Natural killer cell (primary cell): ENCODE measurements at regions not wholly inside any gene's neighbourhood (a gene's known extent, or its start where the extent isn't known, plus 50 kb on each side); places are given as distances from the start of the nearest gene placed in this dataset.
"Not testable (repeated sequence)": the region's sequence is repeated elsewhere in the genome, so short reads cannot be mapped to it uniquely, and the experiment has no call there.

Experiments used
- ATAC-seq, 3 donors: fragments of 150-1000 bp in 2 of 3; fragments of 200-7000 bp in 1 of 3; cut with Tn5 transposase; 1 replicate in 1 of 3; 2 replicates in 2 of 3; pipeline ENCODE4 v1.10.0; 2021; ENCODE audit warnings: mild to moderate bottlenecking in 2 of 3, moderate library complexity in 2 of 3
- DNase-seq, 2 donors: peaks; one replicate each; pipeline versions ENCODE4 v3.0.0 to v3.0.0-alpha.2; 2013 to 2021; ENCODE audit warnings: mixed read lengths in 1 of 2
- H3K27ac ChIP-seq: one replicate; pipeline ENCODE4 v1.5.1; 2013; ENCODE audit warnings: mild to moderate bottlenecking, low read length
- H3K27me3 ChIP-seq: one replicate; pipeline ENCODE4 v1.6.1; 2013; ENCODE audit warnings: low read length; ENCODE audit not compliant: control insufficient read depth, insufficient read depth
- H3K36me3 ChIP-seq: one replicate; pipeline ENCODE4 v1.6.1; 2013; ENCODE audit warnings: low read length; ENCODE audit not compliant: control insufficient read depth, insufficient read depth
- H3K4me1 ChIP-seq: one replicate; pipeline ENCODE4 v1.6.1; 2013; ENCODE audit warnings: low read length; ENCODE audit not compliant: control insufficient read depth, insufficient read depth
- H3K4me3 ChIP-seq: one replicate; pipeline ENCODE4 v1.5.1; 2013; ENCODE audit warnings: low read length
- H3K9me3 ChIP-seq: one replicate; pipeline ENCODE4 v1.6.1; 2013; ENCODE audit warnings: low read length; ENCODE audit not compliant: control insufficient read depth, insufficient read depth
- H3K27ac Mint-ChIP-seq, 2 donors: one replicate each; pipeline ENCODE4 v1.8.0; 2022; ENCODE audit warnings: mild to moderate bottlenecking in 2 of 2, mixed read lengths in 2 of 2, moderate library complexity in 1 of 2
- H3K27me3 Mint-ChIP-seq, 2 donors: one replicate each; pipeline ENCODE4 v1.8.0; 2022; ENCODE audit warnings: low read depth in 2 of 2, mixed read lengths in 2 of 2
- H3K36me3 Mint-ChIP-seq: one replicate; pipeline ENCODE4 v1.8.0; 2022; ENCODE audit warnings: mixed read lengths
- H3K4me1 Mint-ChIP-seq, 2 donors: one replicate each; pipeline ENCODE4 v1.8.0; 2022; ENCODE audit warnings: mixed read lengths in 2 of 2
- H3K4me3 Mint-ChIP-seq: one replicate; pipeline ENCODE4 v1.8.0; 2022; ENCODE audit warnings: mild to moderate bottlenecking, moderate library complexity, mixed read lengths
- H3K9me3 Mint-ChIP-seq, 2 donors: one replicate each; pipeline ENCODE4 v1.8.0; 2022; ENCODE audit warnings: mixed read lengths in 2 of 2
- WGBS: methylation state at CpG from one replicate; pipeline ENCODE4 v1.1.7; 2013; ENCODE audit warnings: missing lambda C conversion rate; ENCODE audit not compliant: insufficient coverage; 5-methylcytosine and 5-hydroxymethylcytosine counted together
- intact Hi-C: fragments of 100-400 bp; cut with micrococcal nuclease; formaldehyde crosslinking; loops from one replicate; pipeline ENCODE4 v1.14.2; 2022
- TF ChIP-seq, protein P1 (sequence below): fragments of 200-600 bp; IDR thresholded peaks from one replicate; pipeline ENCODE4 v1.8.0; 2022; ENCODE audit warnings: antibody characterized with exemption

DNA sequence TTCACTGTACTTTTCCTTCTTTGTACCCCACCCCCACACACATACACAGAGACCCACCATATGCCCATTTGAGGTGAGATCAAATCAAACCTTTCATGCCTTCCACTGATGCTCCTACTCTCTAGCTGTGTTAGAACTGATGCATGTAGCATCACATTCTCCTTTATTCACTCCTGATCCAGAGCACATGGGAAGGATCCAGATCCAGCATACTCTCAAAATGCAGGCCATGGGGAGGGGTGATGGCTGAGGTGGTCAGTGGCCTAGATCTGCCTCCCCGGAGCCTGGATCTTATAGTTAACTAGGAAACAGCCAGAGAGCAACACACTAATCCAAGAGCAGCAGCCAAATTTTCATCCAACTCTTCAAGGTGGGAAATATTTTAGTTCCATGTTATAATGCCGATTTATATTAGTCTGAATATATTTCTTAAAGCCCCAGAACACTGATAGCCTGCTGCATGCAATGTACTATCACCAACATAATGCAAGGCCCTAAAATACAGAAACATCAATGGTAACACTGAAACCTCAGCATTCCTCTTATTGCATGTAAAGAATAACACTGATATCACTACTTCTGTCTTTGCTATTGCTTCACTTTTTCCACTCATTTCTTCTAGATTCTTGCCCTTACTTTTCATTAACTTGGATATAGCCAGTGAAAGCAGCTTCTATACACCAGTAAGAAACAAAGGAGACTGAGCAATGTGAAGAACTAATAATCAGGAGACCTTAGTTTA lies 126.8 kb upstream of the BEND6 start:
- Histone ChIP-seq H3K4me1 (no peaks in the 10 kb centered on the region), H3K36me3 (no peaks in the 10 kb centered on the region), H3K4me3 (no peak overlapping the region), H3K9me3 (no peaks in the 10 kb centered on the region), H3K27ac (no peak overlapping the region), H3K27me3 (no peaks in the 10 kb centered on the region)
- intact Hi-C loops: no loop called here
- Mint-ChIP-seq H3K9me3 (no peaks in the 10 kb centered on the region), H3K4me3 (no peak overlapping the region), H3K36me3 (no peaks in the 10 kb centered on the region), H3K27me3 (no peaks in the 10 kb centered on the region), H3K27ac (no peak overlapping the region), H3K4me1 (no peaks in the 10 kb centered on the region)
- WGBS: 100% methylated on average over 1 of the region's 2 CpGs
- DNase-seq: no peak
- no peak for ATAC-seq
- TF ChIP-seq, protein P1, sequence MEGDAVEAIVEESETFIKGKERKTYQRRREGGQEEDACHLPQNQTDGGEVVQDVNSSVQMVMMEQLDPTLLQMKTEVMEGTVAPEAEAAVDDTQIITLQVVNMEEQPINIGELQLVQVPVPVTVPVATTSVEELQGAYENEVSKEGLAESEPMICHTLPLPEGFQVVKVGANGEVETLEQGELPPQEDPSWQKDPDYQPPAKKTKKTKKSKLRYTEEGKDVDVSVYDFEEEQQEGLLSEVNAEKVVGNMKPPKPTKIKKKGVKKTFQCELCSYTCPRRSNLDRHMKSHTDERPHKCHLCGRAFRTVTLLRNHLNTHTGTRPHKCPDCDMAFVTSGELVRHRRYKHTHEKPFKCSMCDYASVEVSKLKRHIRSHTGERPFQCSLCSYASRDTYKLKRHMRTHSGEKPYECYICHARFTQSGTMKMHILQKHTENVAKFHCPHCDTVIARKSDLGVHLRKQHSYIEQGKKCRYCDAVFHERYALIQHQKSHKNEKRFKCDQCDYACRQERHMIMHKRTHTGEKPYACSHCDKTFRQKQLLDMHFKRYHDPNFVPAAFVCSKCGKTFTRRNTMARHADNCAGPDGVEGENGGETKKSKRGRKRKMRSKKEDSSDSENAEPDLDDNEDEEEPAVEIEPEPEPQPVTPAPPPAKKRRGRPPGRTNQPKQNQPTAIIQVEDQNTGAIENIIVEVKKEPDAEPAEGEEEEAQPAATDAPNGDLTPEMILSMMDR: no peak

DNA sequence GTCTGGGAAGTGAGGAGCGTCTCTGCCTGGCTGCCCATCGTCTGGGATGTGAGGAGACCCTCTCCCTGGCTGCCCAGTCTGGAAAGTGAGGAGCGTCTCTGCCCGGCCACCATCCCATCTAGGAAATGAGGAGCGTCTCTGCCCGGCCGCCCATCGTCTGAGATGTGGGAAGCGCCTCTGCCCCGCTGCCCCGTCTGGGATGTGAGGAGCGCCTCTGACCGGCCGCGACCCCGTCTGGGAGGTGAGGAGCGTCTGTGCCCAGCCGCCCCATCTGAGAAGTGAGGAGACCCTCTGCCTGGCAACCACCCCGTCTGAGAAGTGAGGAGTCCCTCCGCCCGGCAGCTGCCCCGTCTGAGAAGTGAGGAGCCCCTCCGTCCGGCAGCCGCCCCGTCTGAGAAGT lies 130.5 kb upstream of the BEND6 start:
- H3K27ac Mint-ChIP-seq, H3K9me3 Mint-ChIP-seq: not testable (repeated sequence)

DNA sequence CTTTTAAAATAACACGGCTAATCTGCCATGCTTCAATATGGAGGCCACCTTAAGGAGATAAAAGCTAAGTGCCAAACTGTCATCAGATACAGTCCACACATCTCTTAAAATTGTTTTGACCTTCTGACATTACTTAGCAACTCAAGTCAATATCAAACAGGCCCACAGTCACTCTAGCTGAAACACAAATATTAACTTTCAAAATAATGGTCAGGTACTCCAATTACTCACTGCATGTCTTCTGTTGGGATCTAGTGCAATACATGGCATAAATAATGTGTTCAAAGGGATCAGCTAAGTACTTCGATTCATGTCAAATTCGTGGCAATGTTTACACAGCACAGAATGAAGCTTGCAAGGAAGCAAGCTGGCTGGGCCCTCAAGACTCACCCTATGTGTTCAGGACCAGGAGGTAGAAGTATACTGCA lies 133.9 kb upstream of the BEND6 start:
- Mint-ChIP-seq H3K4me3 (no peak overlapping the region), H3K9me3 (no peaks in the 10 kb centered on the region), H3K27ac (no peak overlapping the region), H3K4me1 (no peaks in the 10 kb centered on the region), H3K27me3 (no peaks in the 10 kb centered on the region), H3K36me3 (no peaks in the 10 kb centered on the region)
- DNase-seq: no peak
- no peaks in the 10 kb centered on the region for H3K9me3 ChIP-seq
- no peaks in the 10 kb centered on the region for H3K4me1 ChIP-seq
- intact Hi-C loops: no loop called here
- 66% methylated on average over 3 of the region's 3 CpGs for WGBS
- no peak overlapping the region for H3K27ac ChIP-seq
- no peaks in the 10 kb centered on the region for H3K27me3 ChIP-seq
- ATAC-seq: no peak
- H3K36me3 ChIP-seq: no peaks in the 10 kb centered on the region
- H3K4me3 ChIP-seq: no peak overlapping the region
- TF ChIP-seq, protein P1: no peak

More for the DNA sequence above, 130.5 kb upstream of the BEND6 start:
- H3K36me3 ChIP-seq, H3K9me3 ChIP-seq, H3K27me3 ChIP-seq, H3K27ac ChIP-seq, DNase-seq, ATAC-seq, H3K36me3 Mint-ChIP-seq, intact Hi-C loops, H3K4me3 ChIP-seq, H3K27me3 Mint-ChIP-seq, H3K4me1 ChIP-seq, H3K4me3 Mint-ChIP-seq, H3K4me1 Mint-ChIP-seq: not testable (repeated sequence)
- WGBS: 94% methylated on average over 26 of the region's 26 CpGs

DNA sequence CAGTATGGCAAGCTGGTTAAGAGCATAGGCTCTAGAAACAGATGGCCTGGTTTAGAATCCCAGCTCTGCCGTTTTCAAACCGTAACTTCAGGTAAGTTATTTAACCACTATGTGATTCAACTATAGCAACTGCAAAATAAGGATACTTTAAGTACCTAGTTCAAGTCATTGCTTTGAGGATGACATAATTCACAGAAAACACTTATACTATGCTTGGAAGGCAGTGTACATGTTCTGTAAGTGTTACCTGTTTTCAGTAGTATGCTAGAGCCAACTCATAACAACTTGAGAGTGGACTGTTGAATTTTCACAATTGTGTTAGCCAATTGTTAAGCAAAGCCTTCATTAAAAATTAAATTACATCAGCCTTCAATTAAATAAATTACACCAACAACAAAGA lies 134.8 kb upstream of the BEND6 start:
- Mint-ChIP-seq H3K36me3 (no peaks in the 10 kb centered on the region), H3K4me3 (no peak overlapping the region), H3K27ac (no peak overlapping the region), H3K4me1 (no peaks in the 10 kb centered on the region), H3K9me3 (no peaks in the 10 kb centered on the region), H3K27me3 (no peaks in the 10 kb centered on the region)
- Histone ChIP-seq H3K9me3 (no peaks in the 10 kb centered on the region), H3K4me3 (no peak overlapping the region), H3K27me3 (no peaks in the 10 kb centered on the region), H3K4me1 (no peaks in the 10 kb centered on the region), H3K36me3 (no peaks in the 10 kb centered on the region), H3K27ac (no peak overlapping the region)
- intact Hi-C loops: no loop called here
- DNase-seq: no peak
- TF ChIP-seq, protein P1: no peak
- WGBS: 100% methylated on average over 2 of the region's 2 CpGs
- ATAC-seq: no peak
